DOHH2 (cell line): ENCODE measurements at regions not wholly inside any gene's neighbourhood (a gene's known extent, or its start where the extent isn't known, plus 50 kb on each side); places are given as distances from the start of the nearest gene placed in this dataset.

Source experiments
- CTCF ChIP-seq: fragments of 200-600 bp; sonication (generic); IDR thresholded peaks from one replicate; pipeline ENCODE4 v1.5.1; 2014; ENCODE audit warnings: antibody characterized with exemption, mild to moderate bottlenecking, low read depth, low read length; ENCODE audit not compliant: poor library complexity, severe bottlenecking
- EZH2phosphoT487 ChIP-seq: fragments of 200-600 bp; sonication (generic); IDR thresholded peaks from 2 replicates; pipeline ENCODE4 v1.6.1; 2017; ENCODE audit warnings: borderline replicate concordance, mild to moderate bottlenecking, antibody characterized with exemption, low read length, moderate library complexity, mixed read lengths

- TF ChIP-seq CTCF, result no peak
- TF ChIP-seq EZH2phosphoT487, result no peak
Measured at GRCh38 chr10:61280303-61280702, 172.9 kb downstream of the TMEM26 start.
